ENCODE measurements at regions not wholly inside any gene's neighbourhood (a gene's known extent, or its start where the extent isn't known, plus 50 kb on each side); places are given as distances from the start of the nearest gene placed in this dataset.
A peak's percentile ranks its signal among the peaks of the same experiment; 100 is the strongest.

GRCh38 chr4:79514621-79515329, 106.7 kb upstream of the GK2 start:
- Histone ChIP-seq H3K9me3 (no peaks in the 10 kb centered on the region), H3K27ac (peak overlapping the region in 3 of 4 donors; percentile 20 to 55 (median 39)), H3K4me3 (no peak overlapping the region), H3K27me3 (no peaks in the 10 kb centered on the region), H3K36me3 (no peaks in the 10 kb centered on the region), H3K4me1 (peaks cover 3 to 22% (median 4%) of the 10 kb centered on the region in 3 donors)
- no peak for TF ChIP-seq EP300 (IDR thresholded peaks at IDR 0.05)
- TF ChIP-seq POLR2AphosphoS5 (IDR thresholded peaks at IDR 0.05) = peak; percentile 70
- WGBS, 2 donors (ENCODE audit: low coverage in 1 of 2) = 22 to 44% methylated on average over 4 to 6 of the region's 6 CpGs
- ATAC-seq = peak; percentile 65

- H3K9me3 ChIP-seq = no peaks in the 10 kb centered on the region
- TF ChIP-seq POLR2A (IDR thresholded peaks at IDR 0.05) = no peak
- TF ChIP-seq POLR2AphosphoS5 (IDR thresholded peaks at IDR 0.05) = no peak
- no peak for TF ChIP-seq EP300 (IDR thresholded peaks at IDR 0.05)
- WGBS, 2 donors (ENCODE audit: low coverage in 1 of 2) = 34% methylated on average over 2 of the region's 2 CpGs; no CpG with 5 or more reads in 1 of the 2 donors
Observed at GRCh38 chr4:79513576-79513975, 105.5 kb upstream of the GK2 start.

GRCh38 chr4:79512363-79512762, 104.3 kb upstream of the GK2 start:
- no peak for TF ChIP-seq EP300 (IDR thresholded peaks at IDR 0.05)
- no peak for TF ChIP-seq POLR2AphosphoS5 (IDR thresholded peaks at IDR 0.05)
- TF ChIP-seq POLR2A (IDR thresholded peaks at IDR 0.05) = no peak
- H3K27me3 ChIP-seq = no peaks in the 10 kb centered on the region
- H3K4me1 ChIP-seq = peaks cover 3 to 22% (median 4%) of the 10 kb centered on the region in 3 donors
- H3K27ac ChIP-seq = no peak overlapping the region
- no peak for ATAC-seq
- no peak overlapping the region for H3K4me3 ChIP-seq
- no peaks in the 10 kb centered on the region for H3K36me3 ChIP-seq
- no peaks in the 10 kb centered on the region for H3K9me3 ChIP-seq

More at GRCh38 chr4:79513576-79513975, 105.5 kb upstream of the GK2 start:
- H3K27ac ChIP-seq = no peak overlapping the region
- H3K27me3 ChIP-seq = no peaks in the 10 kb centered on the region
- peaks cover 3 to 22% (median 4%) of the 10 kb centered on the region in 3 donors for H3K4me1 ChIP-seq
- no peak for ATAC-seq
- no peaks in the 10 kb centered on the region for H3K36me3 ChIP-seq
- no peak overlapping the region for H3K4me3 ChIP-seq

GRCh38 chr4:79502081-79502480, 94.1 kb upstream of the GK2 start:
- no peaks in the 10 kb centered on the region for H3K4me1 ChIP-seq
- ATAC-seq = no peak
- H3K36me3 ChIP-seq = no peaks in the 10 kb centered on the region
- no peaks in the 10 kb centered on the region for H3K27me3 ChIP-seq
- TF ChIP-seq EP300 (IDR thresholded peaks at IDR 0.05) = no peak
- TF ChIP-seq CTCF (IDR thresholded peaks at IDR 0.05) = no peak
- TF ChIP-seq POLR2AphosphoS5 (IDR thresholded peaks at IDR 0.05) = no peak
- TF ChIP-seq POLR2A (IDR thresholded peaks at IDR 0.05) = no peak
- H3K9me3 ChIP-seq = no peaks in the 10 kb centered on the region
- H3K4me3 ChIP-seq = no peak overlapping the region
- H3K27ac ChIP-seq = no peak overlapping the region

- H3K4me1 ChIP-seq = no peaks in the 10 kb centered on the region
- no peaks in the 10 kb centered on the region for H3K36me3 ChIP-seq
- H3K9me3 ChIP-seq = no peaks in the 10 kb centered on the region
- no peak overlapping the region for H3K4me3 ChIP-seq
- no peak for TF ChIP-seq POLR2AphosphoS5 (IDR thresholded peaks at IDR 0.05)
- no peak for TF ChIP-seq CTCF (IDR thresholded peaks at IDR 0.05)
- TF ChIP-seq POLR2A (IDR thresholded peaks at IDR 0.05) = no peak
- no peak for TF ChIP-seq EP300 (IDR thresholded peaks at IDR 0.05)
- no peak for ATAC-seq
- 36% methylated on average over 1 of the region's 1 CpG for WGBS, 2 donors (ENCODE audit: low coverage in 1 of 2)
- H3K27ac ChIP-seq = no peak overlapping the region
- H3K27me3 ChIP-seq = no peaks in the 10 kb centered on the region
Observed at GRCh38 chr4:79498282-79498681, 90.3 kb upstream of the GK2 start.

- Histone ChIP-seq H3K27me3 (no peaks in the 10 kb centered on the region), H3K4me3 (no peak overlapping the region), H3K36me3 (no peaks in the 10 kb centered on the region), H3K9me3 (no peaks in the 10 kb centered on the region), H3K4me1 (no peaks in the 10 kb centered on the region), H3K27ac (no peak overlapping the region)
- ATAC-seq = no peak
- 86 to 100% methylated on average over 1 of the region's 1 CpG for WGBS, 2 donors (ENCODE audit: low coverage in 1 of 2)
- TF ChIP-seq CTCF (IDR thresholded peaks at IDR 0.05) (no peak), POLR2A (IDR thresholded peaks at IDR 0.05) (no peak), EP300 (IDR thresholded peaks at IDR 0.05) (no peak), POLR2AphosphoS5 (IDR thresholded peaks at IDR 0.05) (no peak)
Observed at GRCh38 chr4:79497001-79497400, 89.0 kb upstream of the GK2 start.

All from gastroesophageal sphincter (tissue), 4 donors.